GM12878 (cell line): ENCODE measurements at regions not wholly inside any gene's neighbourhood (a gene's known extent, or its start where the extent isn't known, plus 50 kb on each side); places are given as distances from the start of the nearest gene placed in this dataset.

ENCODE experiments used
- ATAC-seq: fragments of 200-7000 bp; cut with Tn5 transposase; 3 replicates; pipeline ENCODE4 v1.9.1; 2020; ENCODE audit warnings: mild to moderate bottlenecking, moderate library complexity
- BruUV-seq: library from RNA; stranded (reverse); fragments of 400-500 nt; replicated peaks from 2 replicates; lab custom pipeline; 2021; lab: Mats Ljungman, UMichigan
- CTCF ChIA-PET: fragments of 300-600 bp; sonication (Branson Sonifier 250); formaldehyde crosslinking; extraction: SDS; loops from one replicate; lab custom pipeline; 2021; ENCODE audit warnings: inconsistent platforms; lab: Yijun Ruan, JAX
- POLR2A ChIA-PET: fragments of 350-600 bp; formaldehyde crosslinking; extraction: SDS; loops from one replicate; lab custom pipeline; 2021; ENCODE audit warnings: inconsistent platforms; lab: Charles Lee
- RAD21 ChIA-PET: fragments of 300-600 bp; sonication (Branson Sonifier 250); formaldehyde crosslinking; loops from one replicate; lab custom pipeline; 2023; ENCODE audit warnings: antibody characterized with exemption; ENCODE audit not compliant: unreplicated experiment; lab: Charles Lee
- SMC1A ChIA-PET: fragments of 300-600 bp; sonication (Branson Sonifier 250); formaldehyde crosslinking; loops from one replicate; lab custom pipeline; 2023; ENCODE audit not compliant: unreplicated experiment, uncharacterized antibody; lab: Charles Lee
- DNase-seq: peaks from one replicate; pipeline ENCODE4 v3.0.0-alpha.2; 2011; ENCODE audit warnings: low read depth, low spot score
- FAIRE-seq: peaks from 3 replicates; lab custom pipeline; 2011; peaks lifted over from hg19 to GRCh38; lab: Jason Lieb, UNC
- H2AFZ ChIP-seq: 2 replicates; pipeline ENCODE4 v1.6.0; 2011; ENCODE audit warnings: low read depth, low read length, control low read depth; ENCODE audit not compliant: control insufficient read depth
- H3K27ac ChIP-seq: 2 replicates; pipeline ENCODE4 v1.5.1; 2011; ENCODE audit warnings: control low read depth; ENCODE audit not compliant: control insufficient read depth, insufficient read depth
- H3K27me3 ChIP-seq, 2 experiments: replicated peaks in 1 of 2; 2 replicates each; pipeline versions ENCODE4 v1.6.0 to v1.6.1; 2011; ENCODE audit warnings: low read length in 1 of 2; ENCODE audit not compliant: control insufficient read depth in 2 of 2, insufficient read depth in 2 of 2
- H3K36me3 ChIP-seq, 2 experiments: 2 replicates each; pipeline ENCODE4 v1.5.1; 2011; ENCODE audit warnings: low read length in 1 of 2; ENCODE audit not compliant: control insufficient read depth in 2 of 2, insufficient read depth in 2 of 2
- H3K4me1 ChIP-seq: 2 replicates; pipeline ENCODE4 v1.6.1; 2011; ENCODE audit warnings: mild to moderate bottlenecking, low read length, moderate library complexity, mixed read lengths; ENCODE audit not compliant: control insufficient read depth, insufficient read depth
- H3K4me2 ChIP-seq: 2 replicates; pipeline ENCODE4 v1.6.0; 2011; ENCODE audit warnings: control low read depth; ENCODE audit not compliant: control insufficient read depth, insufficient read depth
- H3K4me3 ChIP-seq: fragments of 200-600 bp; sonication (generic); 2 replicates; pipeline ENCODE4 v1.5.1; 2016
- H3K79me2 ChIP-seq: 2 replicates; pipeline ENCODE4 v1.6.0; 2011; ENCODE audit warnings: low read length; ENCODE audit not compliant: control insufficient read depth, insufficient read depth
- H3K9ac ChIP-seq: 2 replicates; pipeline ENCODE4 v1.8.0; 2011; ENCODE audit warnings: low read length, control low read depth, mixed read lengths; ENCODE audit not compliant: control insufficient read depth, insufficient read depth
- H3K9me3 ChIP-seq: replicated peaks from 3 replicates; pipeline ENCODE4 v1.5.1; 2011; ENCODE audit warnings: mild to moderate bottlenecking, low read length; ENCODE audit not compliant: control insufficient read depth, insufficient read depth
- H4K20me1 ChIP-seq: 2 replicates; pipeline ENCODE4 v1.6.0; 2011; ENCODE audit not compliant: control insufficient read depth, insufficient read depth
- ASH2L ChIP-seq: fragments of 300-600, 200-600 bp; sonication (generic); IDR thresholded peaks from 2 replicates; pipeline ENCODE4 v1.6.1; 2017; ENCODE audit warnings: low read depth, mild to moderate bottlenecking, borderline replicate concordance
- BHLHE40 ChIP-seq, 2 experiments: fragments of 450-650 bp in 1 of 2; IDR thresholded peaks; 2 replicates each; pipeline ENCODE4 v1.6.1; 2011 to 2017; ENCODE audit warnings: low read depth in 2 of 2, borderline replicate concordance in 1 of 2, improper control_type of control experiment in 1 of 2, low read length in 1 of 2, mild to moderate bottlenecking in 1 of 2
- EED ChIP-seq: sonication (generic); IDR thresholded peaks from 2 replicates; pipeline ENCODE4 v1.6.1; 2016; ENCODE audit warnings: antibody characterized with exemption, low read depth
- FOXM1 ChIP-seq: IDR thresholded peaks from 2 replicates; pipeline ENCODE4 v1.6.1; 2012; ENCODE audit warnings: low read depth, mild to moderate bottlenecking, inconsistent platforms, low read length, moderate library complexity
- IRF3 ChIP-seq: fragments of 450-650 bp; IDR thresholded peaks from 2 replicates; pipeline ENCODE4 v1.6.1; 2014; ENCODE audit warnings: mild to moderate bottlenecking
- KAT2A ChIP-seq: conservative IDR thresholded peaks from 2 replicates; pipeline ENCODE4 v1.6.1; 2011; ENCODE audit warnings: low read depth, low read length; ENCODE audit not compliant: control insufficient read depth
- MTA3 ChIP-seq: IDR thresholded peaks from 2 replicates; pipeline ENCODE4 v1.6.1; 2012; ENCODE audit warnings: low read length, inconsistent platforms, borderline replicate concordance
- NBN ChIP-seq: fragments of 450-650 bp; IDR thresholded peaks from 2 replicates; pipeline ENCODE4 v1.6.1; 2016
- PML ChIP-seq: IDR thresholded peaks from 2 replicates; pipeline ENCODE4 v1.6.1; 2012; ENCODE audit warnings: low read length, inconsistent platforms
- RELA ChIP-seq: fragments of 450-650 bp; IDR thresholded peaks from 2 replicates; pipeline ENCODE4 v1.8.0; 2014; ENCODE audit warnings: borderline replicate concordance; ENCODE audit not compliant: partially characterized antibody
- TCF3 ChIP-seq: IDR thresholded peaks from 2 replicates; pipeline ENCODE4 v1.6.1; 2012; ENCODE audit warnings: low read depth, mild to moderate bottlenecking, low read length, borderline replicate concordance; ENCODE audit not compliant: insufficient read depth
- YY1 ChIP-seq: IDR thresholded peaks from 2 replicates; pipeline ENCODE4 v1.6.1; 2011; ENCODE audit warnings: low read depth, mild to moderate bottlenecking, low read length
- ZNF274 ChIP-seq: IDR thresholded peaks from one replicate; pipeline ENCODE4 v1.8.0; 2011; ENCODE audit not compliant: insufficient read length, insufficient read depth
- WGBS: methylation state at CpG from one replicate; pipeline ENCODE4 v1.1.6; 2016; ENCODE audit warnings: low lambda C conversion rate; ENCODE audit not compliant: insufficient replicate concordance, insufficient coverage; ENCODE audit errors: missing lambda C conversion rate; 5-methylcytosine and 5-hydroxymethylcytosine counted together
- in situ Hi-C: fragments of 300-500 bp; cut with MboI; formaldehyde crosslinking; loops from 9 replicates; pipeline ENCODE4 v1.14.3; 2018; ENCODE audit warnings: mixed read lengths
- intact Hi-C: fragments of 100-400 bp; cut with micrococcal nuclease; formaldehyde crosslinking; loops from one replicate; pipeline ENCODE4 v1.14.2; 2022; ENCODE audit not compliant: unreplicated experiment
- TF ChIP-seq, protein P1 (sequence below): fragments of 450-650 bp; IDR thresholded peaks from 2 replicates; pipeline ENCODE4 v1.6.1; 2016; ENCODE audit warnings: mild to moderate bottlenecking
- TF ChIP-seq, protein P2 (sequence below): fragments of 450-650 bp; conservative IDR thresholded peaks from 2 replicates; pipeline ENCODE4 v1.6.1; 2017; ENCODE audit warnings: mild to moderate bottlenecking, moderate library complexity

GRCh38 chr6:21468461-21468860, 125.1 kb upstream of the SOX4 start:
- CTCF ChIA-PET, result interaction anchor here (0.7 to 1.4 kb wide), 2 partner anchors 516 to 903 kb away, joined by 3 to 5 read pairs; no protein-coding TSS in a partner anchor
- POLR2A ChIA-PET, result interaction anchor here (0.5 kb wide), 1 partner anchor 63 kb away, joined by 4 read pairs; no protein-coding TSS in a partner anchor

More at GRCh38 chr6:21468461-21468860, 125.1 kb upstream of the SOX4 start:
- intact Hi-C loops, result no loop called here
- 33% methylated on average over 1 of the region's 1 CpG for WGBS
- TF ChIP-seq RELA (no peak), MTA3 (no peak), NBN (no peak), KAT2A (no peak), ASH2L (no peak), ZNF274 (no peak), EED (no peak), YY1 (no peak), IRF3 (no peak), PML (no peak), BHLHE40 (IDR thresholded peaks at IDR 0.05; ENCODE audit: borderline replicate concordance in 1 of 2, low read depth in 2 of 2, low read length in 1 of 2) (no peak), FOXM1 (no peak), TCF3 (no peak)
- TF ChIP-seq, protein P1, sequence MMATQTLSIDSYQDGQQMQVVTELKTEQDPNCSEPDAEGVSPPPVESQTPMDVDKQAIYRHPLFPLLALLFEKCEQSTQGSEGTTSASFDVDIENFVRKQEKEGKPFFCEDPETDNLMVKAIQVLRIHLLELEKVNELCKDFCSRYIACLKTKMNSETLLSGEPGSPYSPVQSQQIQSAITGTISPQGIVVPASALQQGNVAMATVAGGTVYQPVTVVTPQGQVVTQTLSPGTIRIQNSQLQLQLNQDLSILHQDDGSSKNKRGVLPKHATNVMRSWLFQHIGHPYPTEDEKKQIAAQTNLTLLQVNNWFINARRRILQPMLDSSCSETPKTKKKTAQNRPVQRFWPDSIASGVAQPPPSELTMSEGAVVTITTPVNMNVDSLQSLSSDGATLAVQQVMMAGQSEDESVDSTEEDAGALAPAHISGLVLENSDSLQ, result no peak
- TF ChIP-seq, protein P2, sequence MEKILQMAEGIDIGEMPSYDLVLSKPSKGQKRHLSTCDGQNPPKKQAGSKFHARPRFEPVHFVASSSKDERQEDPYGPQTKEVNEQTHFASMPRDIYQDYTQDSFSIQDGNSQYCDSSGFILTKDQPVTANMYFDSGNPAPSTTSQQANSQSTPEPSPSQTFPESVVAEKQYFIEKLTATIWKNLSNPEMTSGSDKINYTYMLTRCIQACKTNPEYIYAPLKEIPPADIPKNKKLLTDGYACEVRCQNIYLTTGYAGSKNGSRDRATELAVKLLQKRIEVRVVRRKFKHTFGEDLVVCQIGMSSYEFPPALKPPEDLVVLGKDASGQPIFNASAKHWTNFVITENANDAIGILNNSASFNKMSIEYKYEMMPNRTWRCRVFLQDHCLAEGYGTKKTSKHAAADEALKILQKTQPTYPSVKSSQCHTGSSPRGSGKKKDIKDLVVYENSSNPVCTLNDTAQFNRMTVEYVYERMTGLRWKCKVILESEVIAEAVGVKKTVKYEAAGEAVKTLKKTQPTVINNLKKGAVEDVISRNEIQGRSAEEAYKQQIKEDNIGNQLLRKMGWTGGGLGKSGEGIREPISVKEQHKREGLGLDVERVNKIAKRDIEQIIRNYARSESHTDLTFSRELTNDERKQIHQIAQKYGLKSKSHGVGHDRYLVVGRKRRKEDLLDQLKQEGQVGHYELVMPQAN, result no peak
- TF ChIP-seq, all 136 proteins: peak for 0
- H3K79me2 ChIP-seq, result no peaks in the 10 kb centered on the region
- FAIRE-seq, result no peak
- ChIA-PET SMC1A (interaction anchor here (0.8 to 1.5 kb wide), 9 partner anchors 8 to 446 kb away, joined by 3 to 7 read pairs (median 4); no protein-coding TSS in a partner anchor), RAD21 (interaction anchor here (0.9 to 1.7 kb wide), 2 partner anchors 118 to 120 kb away, joined by 3 to 4 read pairs; no protein-coding TSS in a partner anchor)
- H3K9ac ChIP-seq, result no peak overlapping the region
- no peaks in the 10 kb centered on the region for H4K20me1 ChIP-seq
- no TSS peak for BruUV-seq
- no peak overlapping the region for H3K27ac ChIP-seq
- no peak overlapping the region for H3K4me3 ChIP-seq
- H3K9me3 ChIP-seq, result no peaks in the 10 kb centered on the region
- in situ Hi-C loops, result no loop called here
- ATAC-seq, result no peak
- no peak overlapping the region for H3K4me2 ChIP-seq
- H2AFZ ChIP-seq, result no peak overlapping the region
- H3K4me1 ChIP-seq, result no peaks in the 10 kb centered on the region
- no peak for DNase-seq
- no peaks in the 10 kb centered on the region for H3K27me3 ChIP-seq
- H3K36me3 ChIP-seq, result no peaks in the 10 kb centered on the region
